ENCODE measurements at regions not wholly inside any gene's neighbourhood (a gene's known extent, or its start where the extent isn't known, plus 50 kb on each side); places are given as distances from the start of the nearest gene placed in this dataset.

DNA sequence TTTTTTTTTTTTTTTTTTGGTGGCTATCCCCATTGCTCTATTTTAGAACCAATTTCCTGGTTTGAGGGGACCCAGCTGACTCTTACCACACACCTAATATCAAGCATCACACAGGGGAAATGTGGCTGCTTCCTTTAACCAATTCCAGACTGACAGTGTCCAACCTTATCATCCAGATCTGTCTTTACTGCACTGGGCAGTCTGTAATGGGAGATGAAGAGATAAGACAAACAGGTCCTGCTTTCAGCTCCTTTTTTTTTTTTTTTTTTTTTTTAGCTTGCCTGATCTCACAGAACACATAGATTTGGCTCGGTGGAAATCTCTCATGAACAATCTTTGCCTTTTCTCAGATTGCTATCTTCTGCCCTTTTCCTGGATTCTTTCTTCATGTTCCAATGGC, 198.8 kb upstream of the TYRP1 start:
- no peak for TF ChIP-seq CTCF (conservative IDR thresholded peaks at IDR 0.05; ENCODE audit: low read length)
- no peak for TF ChIP-seq EZH2phosphoT487 (IDR thresholded peaks at IDR 0.05; ENCODE audit: borderline replicate concordance, low read depth, low read length)
- H2AFZ ChIP-seq (ENCODE audit: low read length): no peak overlapping the region
- ChIA-PET CTCF (ENCODE audit: unreplicated experiment) (no interaction called here), POLR2A (interaction anchor here (0.5 to 0.6 kb wide), 2 partner anchors 1673 to 1994 kb away, joined by 3 read pairs; no protein-coding TSS in a partner anchor)
- no peak overlapping the region for H3K4me2 ChIP-seq (ENCODE audit: low read length)
- no peaks in the 10 kb centered on the region for H3K9me3 ChIP-seq (ENCODE audit: low read length)
- no peaks in the 10 kb centered on the region for H3K4me1 ChIP-seq (ENCODE audit: insufficient read depth, low read length, poor library complexity, severe bottlenecking)
- no peaks in the 10 kb centered on the region for H3K79me2 ChIP-seq (ENCODE audit: insufficient read depth, low read depth, low read length)
- no peaks in the 10 kb centered on the region for H3K36me3 ChIP-seq (ENCODE audit: insufficient read depth, low read length)
- no TSS peak for BruUV-seq (replicated peaks)
- no peaks in the 10 kb centered on the region for H4K20me1 ChIP-seq (ENCODE audit: insufficient read depth, low read length)
- no peak overlapping the region for H3K4me3 ChIP-seq (ENCODE audit: low read depth, low read length, poor library complexity, severe bottlenecking)
- no peaks in the 10 kb centered on the region for H3K9me2 ChIP-seq (ENCODE audit: insufficient read depth, low read length)
- H3K27ac ChIP-seq (ENCODE audit: low read depth, low read length, poor library complexity, severe bottlenecking): no peak overlapping the region
- intact Hi-C loops (cut with micrococcal nuclease; ENCODE audit: unreplicated experiment): no loop called here
- DNase-seq (ENCODE audit: low spot score): no peak

- Histone ChIP-seq H3K36me3 (ENCODE audit: insufficient read depth, low read length) (no peaks in the 10 kb centered on the region), H3K4me1 (ENCODE audit: insufficient read depth, low read length, poor library complexity, severe bottlenecking) (no peaks in the 10 kb centered on the region), H3K79me2 (ENCODE audit: insufficient read depth, low read depth, low read length) (no peaks in the 10 kb centered on the region), H3K9me3 (ENCODE audit: low read length) (no peaks in the 10 kb centered on the region), H3K4me3 (ENCODE audit: low read depth, low read length, poor library complexity, severe bottlenecking) (no peak overlapping the region), H3K27ac (ENCODE audit: low read depth, low read length, poor library complexity, severe bottlenecking) (no peak overlapping the region), H2AFZ (ENCODE audit: low read length) (no peak overlapping the region), H4K20me1 (ENCODE audit: insufficient read depth, low read length) (no peaks in the 10 kb centered on the region), H3K4me2 (ENCODE audit: low read length) (no peak overlapping the region), H3K9me2 (ENCODE audit: insufficient read depth, low read length) (no peaks in the 10 kb centered on the region)
- ChIA-PET CTCF (ENCODE audit: unreplicated experiment) (no interaction called here), POLR2A (no interaction called here)
- TF ChIP-seq CTCF (conservative IDR thresholded peaks at IDR 0.05; ENCODE audit: low read length) (no peak), EZH2phosphoT487 (IDR thresholded peaks at IDR 0.05; ENCODE audit: borderline replicate concordance, low read depth, low read length) (no peak)
- DNase-seq (ENCODE audit: low spot score): no peak
- BruUV-seq (replicated peaks): no TSS peak
- intact Hi-C loops (cut with micrococcal nuclease; ENCODE audit: unreplicated experiment): no loop called here
These were observed 195.4 kb upstream of the TYRP1 start for GRCh38 chr9:12497790-12498189.

- Histone ChIP-seq H3K4me3 (ENCODE audit: low read depth, low read length, poor library complexity, severe bottlenecking) (no peak overlapping the region), H3K4me1 (ENCODE audit: insufficient read depth, low read length, poor library complexity, severe bottlenecking) (no peaks in the 10 kb centered on the region), H3K79me2 (ENCODE audit: insufficient read depth, low read depth, low read length) (no peaks in the 10 kb centered on the region), H3K4me2 (ENCODE audit: low read length) (no peak overlapping the region), H3K36me3 (ENCODE audit: insufficient read depth, low read length) (no peaks in the 10 kb centered on the region), H3K27ac (ENCODE audit: low read depth, low read length, poor library complexity, severe bottlenecking) (no peak overlapping the region), H3K9me3 (ENCODE audit: low read length) (no peaks in the 10 kb centered on the region), H2AFZ (ENCODE audit: low read length) (no peak overlapping the region), H4K20me1 (ENCODE audit: insufficient read depth, low read length) (no peaks in the 10 kb centered on the region), H3K9me2 (ENCODE audit: insufficient read depth, low read length) (no peaks in the 10 kb centered on the region)
- ChIA-PET CTCF (ENCODE audit: unreplicated experiment) (no interaction called here), POLR2A (interaction anchor here (0.6 kb wide), 1 partner anchor 1243 kb away, joined by 3 read pairs; no protein-coding TSS in a partner anchor)
- BruUV-seq (replicated peaks): no TSS peak
- TF ChIP-seq CTCF (conservative IDR thresholded peaks at IDR 0.05; ENCODE audit: low read length): no peak
- no peak for TF ChIP-seq EZH2phosphoT487 (IDR thresholded peaks at IDR 0.05; ENCODE audit: borderline replicate concordance, low read depth, low read length)
- intact Hi-C loops (cut with micrococcal nuclease; ENCODE audit: unreplicated experiment): no loop called here
- DNase-seq (ENCODE audit: low spot score): no peak
These were observed 190.7 kb upstream of the TYRP1 start for GRCh38 chr9:12502520-12502919.

All from OCI-LY7 (cell line).